Kidney epithelial cell (primary cell): ENCODE measurements at regions not wholly inside any gene's neighbourhood (a gene's known extent, or its start where the extent isn't known, plus 50 kb on each side); places are given as distances from the start of the nearest gene placed in this dataset.
"Not testable (repeated sequence)": the region's sequence is repeated elsewhere in the genome, so short reads cannot be mapped to it uniquely, and the experiment has no call there.

Experiments
- DNase-seq: peaks from one replicate; pipeline ENCODE4 v3.0.0-alpha.2; 2010; ENCODE audit warnings: low read depth
- H3K27me3 ChIP-seq: 2 replicates; pipeline ENCODE4 v1.6.0; 2011; ENCODE audit warnings: low read length; ENCODE audit not compliant: control insufficient read depth, insufficient read depth
- H3K36me3 ChIP-seq: 2 replicates; pipeline ENCODE4 v1.5.1; 2011; ENCODE audit warnings: low read length; ENCODE audit not compliant: control insufficient read depth, insufficient read depth
- H3K4me3 ChIP-seq: 2 replicates; pipeline ENCODE4 v1.5.1; 2011; ENCODE audit warnings: low read depth, mild to moderate bottlenecking, control low read depth, low read length
- CTCF ChIP-seq: IDR thresholded peaks from 2 replicates; pipeline ENCODE4 v1.5.1; 2011; ENCODE audit warnings: mild to moderate bottlenecking, moderate library complexity, low read length, control low read depth, inconsistent platforms; ENCODE audit not compliant: insufficient read depth, poor library complexity, severe bottlenecking

GRCh38 chrX:139178980-139179379 is 351.6 kb upstream of the F9 start:
- Histone ChIP-seq H3K36me3 (no peaks in the 10 kb centered on the region), H3K27me3 (no peaks in the 10 kb centered on the region), H3K4me3 (no peak overlapping the region)
- no peak for DNase-seq
- no peak for TF ChIP-seq CTCF

- no peak for DNase-seq
- no peaks in the 10 kb centered on the region for H3K36me3 ChIP-seq
- TF ChIP-seq CTCF = no peak
Measured at GRCh38 chrX:139172731-139173130, 357.8 kb upstream of the F9 start.

GRCh38 chrX:139170526-139171173 is 359.9 kb upstream of the F9 start:
- Histone ChIP-seq H3K27me3 (no peaks in the 10 kb centered on the region), H3K4me3 (no peak overlapping the region), H3K36me3 (no peaks in the 10 kb centered on the region)
- no peak for DNase-seq
- TF ChIP-seq CTCF = no peak

More at GRCh38 chrX:139172731-139173130, 357.8 kb upstream of the F9 start:
- no peaks in the 10 kb centered on the region for H3K27me3 ChIP-seq
- H3K4me3 ChIP-seq = no peak overlapping the region

- no peak for DNase-seq
- TF ChIP-seq CTCF = no peak
- Histone ChIP-seq H3K4me3 (no peak overlapping the region), H3K36me3 (no peaks in the 10 kb centered on the region), H3K27me3 (no peaks in the 10 kb centered on the region)
Measured at GRCh38 chrX:139167282-139167681, 363.3 kb upstream of the F9 start.

- no peak for TF ChIP-seq CTCF
- Histone ChIP-seq H3K36me3 (no peaks in the 10 kb centered on the region), H3K4me3 (no peak overlapping the region), H3K27me3 (no peaks in the 10 kb centered on the region)
- no peak for DNase-seq
Measured at GRCh38 chrX:139158256-139158655, 372.3 kb upstream of the F9 start.

- no peak for DNase-seq
- TF ChIP-seq CTCF = no peak
- no peaks in the 10 kb centered on the region for H3K36me3 ChIP-seq
- H3K4me3 ChIP-seq = no peak overlapping the region
- H3K27me3 ChIP-seq = no peaks in the 10 kb centered on the region
Measured at GRCh38 chrX:139156356-139156755, 374.2 kb upstream of the F9 start.

- H3K27me3 ChIP-seq, DNase-seq, H3K4me3 ChIP-seq, H3K36me3 ChIP-seq: not testable (repeated sequence)
Measured at GRCh38 chrX:139146625-139147024, 383.9 kb upstream of the F9 start.
